ENCODE measurements at regions not wholly inside any gene's neighbourhood (a gene's known extent, or its start where the extent isn't known, plus 50 kb on each side); places are given as distances from the start of the nearest gene placed in this dataset.

- no peaks in the 10 kb centered on the region for H3K9me1 ChIP-seq (ENCODE audit: control insufficient read depth, insufficient read depth, low read length)
- no peaks in the 10 kb centered on the region for H4K20me1 ChIP-seq (replicated peaks; ENCODE audit: control insufficient read depth, insufficient read depth, low read length)
- no peak overlapping the region for H3K4me3 ChIP-seq
- BruUV-seq (replicated peaks), result no TSS peak
- FAIRE-seq (no peak), DNase-seq (ENCODE audit: extremely low read depth in 1 of 4, low spot score in 3 of 4) (no peak), ATAC-seq (no peak)
- H2AFZ ChIP-seq (ENCODE audit: low read depth, low read length), result no peak overlapping the region
- in situ Hi-C loops (cut with MboI), result no loop called here
- H3K27me3 ChIP-seq (ENCODE audit: control insufficient read depth in 2 of 2, insufficient read depth in 2 of 2, low read length in 2 of 2), result no peaks in the 10 kb centered on the region; a peak in 1 of 5 replicates
- H3K79me2 ChIP-seq (ENCODE audit: control insufficient read depth, insufficient read depth, low read length), result no peaks in the 10 kb centered on the region
- no peak overlapping the region for H3K4me2 ChIP-seq (ENCODE audit: insufficient read depth, low read length)
- whole genome bisulfite sequencing (ENCODE audit: insufficient coverage, low coverage, missing lambda C conversion rate), result 0% methylated on average over 3 of the region's 3 CpGs
- no peaks in the 10 kb centered on the region for H3K9me3 ChIP-seq (replicated peaks; ENCODE audit: control insufficient read depth, insufficient read depth, low read depth, low read length)
- CTCF ChIA-PET (ENCODE audit: low intra/inter-chr PET ratio), result no interaction called here
- TF ChIP-seq GTF2E2 (tag; IDR thresholded peaks at IDR 0.05), result no peak
- no peak for TF ChIP-seq PRMT5 (CRISPR knock-in tag; IDR thresholded peaks at IDR 0.05)
- TF ChIP-seq, protein P1, sequence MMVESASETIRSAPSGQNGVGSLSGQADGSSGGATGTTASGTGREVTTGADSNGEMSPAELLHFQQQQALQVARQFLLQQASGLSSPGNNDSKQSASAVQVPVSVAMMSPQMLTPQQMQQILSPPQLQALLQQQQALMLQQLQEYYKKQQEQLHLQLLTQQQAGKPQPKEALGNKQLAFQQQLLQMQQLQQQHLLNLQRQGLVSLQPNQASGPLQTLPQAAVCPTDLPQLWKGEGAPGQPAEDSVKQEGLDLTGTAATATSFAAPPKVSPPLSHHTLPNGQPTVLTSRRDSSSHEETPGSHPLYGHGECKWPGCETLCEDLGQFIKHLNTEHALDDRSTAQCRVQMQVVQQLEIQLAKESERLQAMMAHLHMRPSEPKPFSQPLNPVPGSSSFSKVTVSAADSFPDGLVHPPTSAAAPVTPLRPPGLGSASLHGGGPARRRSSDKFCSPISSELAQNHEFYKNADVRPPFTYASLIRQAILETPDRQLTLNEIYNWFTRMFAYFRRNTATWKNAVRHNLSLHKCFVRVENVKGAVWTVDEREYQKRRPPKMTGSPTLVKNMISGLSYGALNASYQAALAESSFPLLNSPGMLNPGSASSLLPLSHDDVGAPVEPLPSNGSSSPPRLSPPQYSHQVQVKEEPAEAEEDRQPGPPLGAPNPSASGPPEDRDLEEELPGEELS (CRISPR knock-in tag; IDR thresholded peaks at IDR 0.05; ENCODE audit: borderline replicate concordance), result no peak
- TF ChIP-seq CHCHD3 (CRISPR knock-in tag; IDR thresholded peaks at IDR 0.05), result no peak
- TF ChIP-seq EWSR1 (IDR thresholded peaks at IDR 0.05; ENCODE audit: borderline replicate concordance, low read depth, partially characterized antibody), result no peak
- TF ChIP-seq FOXA3 (CRISPR knock-in tag; conservative IDR thresholded peaks at IDR 0.05 in 1 of 2, IDR thresholded peaks at IDR 0.05 in 1 of 2), result no peak
- TF ChIP-seq, protein P2, sequence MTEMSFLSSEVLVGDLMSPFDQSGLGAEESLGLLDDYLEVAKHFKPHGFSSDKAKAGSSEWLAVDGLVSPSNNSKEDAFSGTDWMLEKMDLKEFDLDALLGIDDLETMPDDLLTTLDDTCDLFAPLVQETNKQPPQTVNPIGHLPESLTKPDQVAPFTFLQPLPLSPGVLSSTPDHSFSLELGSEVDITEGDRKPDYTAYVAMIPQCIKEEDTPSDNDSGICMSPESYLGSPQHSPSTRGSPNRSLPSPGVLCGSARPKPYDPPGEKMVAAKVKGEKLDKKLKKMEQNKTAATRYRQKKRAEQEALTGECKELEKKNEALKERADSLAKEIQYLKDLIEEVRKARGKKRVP (CRISPR knock-in tag; IDR thresholded peaks at IDR 0.05), result no peak
- TF ChIP-seq, protein P3, sequence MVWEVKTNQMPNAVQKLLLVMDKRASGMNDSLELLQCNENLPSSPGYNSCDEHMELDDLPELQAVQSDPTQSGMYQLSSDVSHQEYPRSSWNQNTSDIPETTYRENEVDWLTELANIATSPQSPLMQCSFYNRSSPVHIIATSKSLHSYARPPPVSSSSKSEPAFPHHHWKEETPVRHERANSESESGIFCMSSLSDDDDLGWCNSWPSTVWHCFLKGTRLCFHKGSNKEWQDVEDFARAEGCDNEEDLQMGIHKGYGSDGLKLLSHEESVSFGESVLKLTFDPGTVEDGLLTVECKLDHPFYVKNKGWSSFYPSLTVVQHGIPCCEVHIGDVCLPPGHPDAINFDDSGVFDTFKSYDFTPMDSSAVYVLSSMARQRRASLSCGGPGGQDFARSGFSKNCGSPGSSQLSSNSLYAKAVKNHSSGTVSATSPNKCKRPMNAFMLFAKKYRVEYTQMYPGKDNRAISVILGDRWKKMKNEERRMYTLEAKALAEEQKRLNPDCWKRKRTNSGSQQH (CRISPR knock-in tag; IDR thresholded peaks at IDR 0.05), result no peak
- no peak for TF ChIP-seq ZNF695 (CRISPR knock-in tag; IDR thresholded peaks at IDR 0.05)
- TF ChIP-seq ZNF282 (CRISPR knock-in tag; IDR thresholded peaks at IDR 0.05), result no peak
- no peak for TF ChIP-seq BCL6 (CRISPR knock-in tag; IDR thresholded peaks at IDR 0.05)
- TF ChIP-seq, protein P4, sequence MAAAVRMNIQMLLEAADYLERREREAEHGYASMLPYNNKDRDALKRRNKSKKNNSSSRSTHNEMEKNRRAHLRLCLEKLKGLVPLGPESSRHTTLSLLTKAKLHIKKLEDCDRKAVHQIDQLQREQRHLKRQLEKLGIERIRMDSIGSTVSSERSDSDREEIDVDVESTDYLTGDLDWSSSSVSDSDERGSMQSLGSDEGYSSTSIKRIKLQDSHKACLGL (CRISPR knock-in tag; IDR thresholded peaks at IDR 0.05; ENCODE audit: borderline replicate concordance, poor library complexity, severe bottlenecking), result no peak
- no peak for TF ChIP-seq ZFP91 (CRISPR knock-in tag; IDR thresholded peaks at IDR 0.05)
- no peak for TF ChIP-seq HOMEZ (CRISPR knock-in tag; IDR thresholded peaks at IDR 0.05)
- H3K4me1 ChIP-seq (replicated peaks in 1 of 2; ENCODE audit: control insufficient read depth in 2 of 2, insufficient read depth in 2 of 2, low read length in 2 of 2), result no peaks in the 10 kb centered on the region
- no peak overlapping the region for H3K27ac ChIP-seq (ENCODE audit: extremely low read depth, low read depth, low read length)
- intact Hi-C loops (cut with micrococcal nuclease), result no loop called here
- H3K9ac ChIP-seq (ENCODE audit: insufficient read depth in 1 of 2, low read depth in 2 of 2, low read length in 2 of 2), result no peak overlapping the region
- POLR2A ChIA-PET, result no interaction called here
- H3K36me3 ChIP-seq (ENCODE audit: control insufficient read depth, insufficient read depth, low read length), result no peaks in the 10 kb centered on the region
These were observed 239.1 kb downstream of the ZNF674 start for GRCh38 chrX:46306103-46306502.
